ENCODE measurements at regions not wholly inside any gene's neighbourhood (a gene's known extent, or its start where the extent isn't known, plus 50 kb on each side); places are given as distances from the start of the nearest gene placed in this dataset.

DNA sequence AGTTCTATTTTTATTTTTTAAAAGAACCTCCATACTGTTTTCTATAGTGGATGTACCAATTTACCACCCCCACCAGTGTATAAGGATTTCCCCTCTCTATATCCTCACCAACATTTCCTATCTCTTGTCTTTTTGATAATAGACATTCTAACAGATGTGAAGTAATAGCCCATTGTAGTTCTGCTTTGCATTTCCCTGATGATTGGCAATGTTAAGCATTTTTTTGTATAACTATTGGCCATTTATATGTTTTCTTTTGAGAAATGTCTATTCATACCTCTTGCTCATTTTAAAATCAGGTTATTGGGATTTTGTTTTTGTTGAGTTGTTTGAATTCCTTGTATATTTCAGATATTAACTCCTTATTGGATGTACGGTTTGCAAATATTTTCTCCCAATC lies 251.1 kb upstream of the HTR2C start:
- DNase-seq (ENCODE audit: low read depth) = no peak

DNA sequence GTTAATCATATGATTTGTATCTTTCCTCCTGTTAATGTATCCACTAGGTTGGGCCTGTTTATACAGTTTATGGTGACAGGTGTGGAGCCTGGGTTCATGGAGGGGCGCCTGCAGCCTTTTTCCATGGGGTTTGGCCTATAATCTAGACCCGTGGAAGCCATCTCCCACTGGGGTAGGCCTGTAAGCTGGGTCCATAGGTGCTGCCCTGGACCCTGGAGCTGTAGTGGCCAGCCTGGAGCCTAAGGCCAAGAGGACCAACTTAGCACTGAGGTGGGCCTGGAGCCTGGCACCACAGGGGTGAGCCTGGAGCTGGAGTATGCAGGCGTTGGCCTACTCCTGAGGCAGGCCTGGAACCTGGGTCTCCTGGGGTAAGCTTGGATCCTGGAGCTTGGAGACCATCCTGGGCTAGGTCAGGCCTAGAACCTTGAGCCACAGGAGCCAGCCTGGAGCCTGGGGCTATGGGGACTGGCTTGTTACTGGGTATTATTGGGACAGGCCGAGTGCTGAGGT lies 249.4 kb upstream of the HTR2C start:
- DNase-seq (ENCODE audit: low read depth) = no peak

DNA sequence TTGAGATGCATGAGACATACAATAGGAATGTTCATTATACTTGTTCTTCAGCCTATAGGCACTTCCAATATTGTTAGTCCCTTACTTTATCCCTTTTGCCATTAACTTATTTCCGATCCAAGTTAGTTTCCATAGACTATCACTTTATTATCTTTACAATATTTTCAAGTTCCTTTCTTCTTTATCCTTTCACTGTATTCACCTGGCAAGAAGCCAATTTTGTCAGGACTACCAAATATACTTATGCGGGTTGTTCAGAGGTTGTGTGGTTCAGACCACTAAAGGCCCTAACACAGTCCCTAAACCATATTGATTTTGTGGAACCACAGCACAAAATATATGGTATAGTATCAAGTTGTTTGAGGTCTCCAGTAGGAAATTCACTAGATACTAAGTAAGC lies 245.0 kb upstream of the HTR2C start:
- no peak for DNase-seq (ENCODE audit: low read depth)

DNA sequence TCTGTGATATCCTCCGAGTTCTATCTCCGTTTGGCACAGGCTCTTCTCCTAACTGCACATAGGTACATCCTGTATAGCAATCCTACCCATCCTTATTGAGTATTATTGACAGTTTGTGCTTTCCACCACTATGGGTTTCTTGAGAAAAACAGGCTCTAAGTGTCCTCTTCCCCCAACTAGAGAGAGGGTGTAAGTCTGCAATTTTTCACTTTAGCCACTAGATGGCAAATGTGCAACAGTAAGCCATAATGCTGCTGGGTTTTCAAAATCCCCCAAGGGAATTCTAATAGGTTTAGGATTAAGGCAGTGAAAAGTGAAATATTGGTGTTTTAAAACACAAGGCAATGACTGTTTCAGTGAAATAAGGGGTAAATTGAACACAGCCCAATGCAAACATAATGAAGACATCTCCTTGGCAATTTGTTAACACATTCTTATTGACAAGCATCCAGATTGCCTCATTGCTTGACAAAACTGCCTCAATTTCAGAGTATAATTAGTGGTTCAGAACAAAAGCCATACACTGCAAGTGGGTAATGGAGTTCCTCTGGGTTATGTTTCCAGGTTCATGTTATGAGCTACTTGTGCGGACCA lies 239.0 kb upstream of the HTR2C start:
- peak; percentile 3 for DNase-seq (ENCODE audit: low read depth)

DNA sequence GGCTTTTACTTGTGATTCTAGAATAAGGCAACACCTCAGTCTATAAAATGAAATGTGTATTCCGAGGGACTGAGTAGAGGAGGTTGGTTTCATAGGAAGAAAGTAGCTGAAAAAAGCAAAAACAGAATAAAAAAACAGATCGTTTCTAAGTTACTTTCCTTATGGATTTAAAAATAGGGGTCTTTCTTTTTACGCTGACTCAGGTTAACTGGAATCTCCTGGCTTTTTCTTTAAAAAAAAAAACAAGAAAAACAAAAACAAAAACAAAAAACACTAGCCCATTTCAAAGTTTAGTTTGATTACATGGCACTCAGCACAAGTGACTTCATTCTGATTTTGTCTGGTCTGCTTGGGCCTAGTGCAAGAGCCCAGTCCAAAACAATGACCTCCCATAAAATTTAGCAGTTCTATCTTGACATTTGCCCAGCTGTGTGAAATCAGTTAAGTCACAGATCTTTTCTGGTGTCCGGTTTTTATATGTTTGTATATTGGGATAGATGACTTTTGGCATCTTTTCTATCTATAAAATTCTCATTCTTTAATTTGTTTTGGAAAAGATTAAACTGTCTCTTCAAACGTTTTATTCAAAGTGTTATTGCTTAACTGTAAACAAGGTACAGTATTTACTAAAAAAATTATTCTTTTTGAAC lies 222.7 kb upstream of the HTR2C start:
- no peak for DNase-seq (ENCODE audit: low read depth)

DNA sequence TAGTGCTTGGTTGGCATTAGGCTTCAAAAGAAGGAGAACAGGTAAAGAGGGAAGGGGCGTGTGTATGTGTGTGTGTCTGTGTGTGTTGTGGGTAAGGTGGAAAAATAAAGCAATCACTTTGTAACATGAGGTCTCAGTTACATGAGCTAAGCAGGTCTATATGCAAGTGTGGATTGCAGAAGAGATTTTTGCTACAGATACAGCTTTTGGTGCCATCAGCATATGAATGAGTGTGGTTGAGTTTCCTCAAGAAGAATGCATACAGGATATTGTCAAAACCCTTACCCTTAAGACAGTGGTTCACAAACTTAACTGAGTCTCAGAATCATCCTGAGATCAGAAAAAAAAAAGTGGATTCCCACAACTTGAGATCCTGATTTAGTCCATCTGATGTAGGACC lies 220.5 kb upstream of the HTR2C start:
- DNase-seq (ENCODE audit: low read depth) = no peak

DNA sequence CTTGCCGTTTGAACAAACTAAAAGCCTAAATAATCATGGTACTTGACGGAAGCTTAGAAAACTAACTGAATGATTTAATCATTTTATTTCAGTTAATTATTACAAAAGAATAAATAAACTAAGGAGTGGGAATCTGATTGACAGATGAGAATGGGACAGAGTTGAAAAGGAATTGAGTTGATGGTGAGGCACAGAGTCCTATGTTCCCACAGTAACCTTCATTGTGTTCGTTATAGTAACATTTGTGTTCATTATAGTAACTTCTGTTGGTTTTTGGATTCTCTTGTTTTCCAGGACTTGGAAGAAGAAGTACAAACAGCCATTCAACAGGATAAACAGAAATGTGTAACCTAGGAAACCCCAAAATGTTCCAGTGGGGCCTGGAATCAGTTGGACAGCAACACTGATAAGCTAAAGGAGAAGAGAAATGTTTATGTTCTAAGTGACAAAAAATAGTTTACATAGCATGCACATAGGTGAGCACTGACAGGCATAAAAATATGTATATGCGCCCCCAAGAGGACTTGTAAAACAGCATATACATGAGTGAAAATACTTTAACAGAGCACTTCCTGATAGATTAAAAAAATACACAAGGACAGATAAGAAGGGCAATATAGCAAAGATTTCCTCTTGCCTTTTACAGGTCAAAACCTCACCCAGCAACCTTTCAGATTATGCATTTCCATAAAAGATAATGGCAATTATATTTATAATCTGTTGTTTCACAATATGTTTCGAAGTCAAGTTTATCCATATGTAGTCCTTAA lies 218.6 kb upstream of the HTR2C start:
- no peak for DNase-seq (ENCODE audit: low read depth)

DNA sequence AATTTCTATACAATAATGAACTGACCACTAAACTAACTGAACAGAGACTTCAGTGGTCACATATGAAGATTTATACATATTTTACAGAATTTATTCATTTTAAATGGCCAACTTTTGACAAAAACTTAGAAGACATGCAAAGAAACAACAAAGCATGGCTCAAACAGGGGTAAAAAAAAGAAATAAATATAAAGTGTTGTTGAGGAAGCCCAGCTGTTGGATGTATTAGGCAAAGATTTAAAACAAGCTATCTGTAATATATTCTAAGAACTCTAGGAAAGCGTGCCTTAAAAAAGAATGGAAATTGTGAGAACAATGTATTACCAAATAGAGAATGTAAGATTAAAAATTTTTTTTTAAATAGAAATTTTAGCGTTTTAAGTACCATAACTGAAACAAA lies 210.9 kb upstream of the HTR2C start:
- no peak for DNase-seq (ENCODE audit: low read depth)

DNA sequence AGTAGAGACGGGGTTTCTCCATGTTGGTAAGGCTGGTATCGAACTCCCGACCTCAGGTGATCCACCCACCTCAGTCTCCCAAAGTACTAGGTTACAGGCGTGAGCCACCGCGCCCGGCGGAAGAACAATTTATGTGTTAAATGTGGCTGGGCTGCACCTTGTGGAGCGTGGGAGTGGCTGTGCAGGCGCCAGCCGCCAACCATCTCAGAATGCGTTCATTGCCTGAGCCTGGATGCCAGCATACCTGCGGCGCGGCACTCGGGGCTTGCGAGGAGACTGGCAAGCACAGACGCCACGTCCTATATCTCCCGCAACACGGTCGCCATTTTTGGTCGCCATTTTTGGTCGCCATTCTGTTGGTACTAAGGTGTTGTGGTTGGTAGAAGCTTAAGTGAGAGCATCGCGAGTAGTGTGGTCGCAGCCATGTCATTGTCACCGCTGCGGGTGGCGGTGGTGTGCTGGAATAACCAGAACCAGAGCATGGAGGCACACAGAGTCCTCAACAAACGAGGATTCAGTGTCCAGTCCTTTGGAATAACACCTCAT lies 193.6 kb upstream of the HTR2C start:
- DNase-seq (ENCODE audit: low read depth) = no peak
